ENCODE measurements at regions not wholly inside any gene's neighbourhood (a gene's known extent, or its start where the extent isn't known, plus 50 kb on each side); places are given as distances from the start of the nearest gene placed in this dataset.

DNA sequence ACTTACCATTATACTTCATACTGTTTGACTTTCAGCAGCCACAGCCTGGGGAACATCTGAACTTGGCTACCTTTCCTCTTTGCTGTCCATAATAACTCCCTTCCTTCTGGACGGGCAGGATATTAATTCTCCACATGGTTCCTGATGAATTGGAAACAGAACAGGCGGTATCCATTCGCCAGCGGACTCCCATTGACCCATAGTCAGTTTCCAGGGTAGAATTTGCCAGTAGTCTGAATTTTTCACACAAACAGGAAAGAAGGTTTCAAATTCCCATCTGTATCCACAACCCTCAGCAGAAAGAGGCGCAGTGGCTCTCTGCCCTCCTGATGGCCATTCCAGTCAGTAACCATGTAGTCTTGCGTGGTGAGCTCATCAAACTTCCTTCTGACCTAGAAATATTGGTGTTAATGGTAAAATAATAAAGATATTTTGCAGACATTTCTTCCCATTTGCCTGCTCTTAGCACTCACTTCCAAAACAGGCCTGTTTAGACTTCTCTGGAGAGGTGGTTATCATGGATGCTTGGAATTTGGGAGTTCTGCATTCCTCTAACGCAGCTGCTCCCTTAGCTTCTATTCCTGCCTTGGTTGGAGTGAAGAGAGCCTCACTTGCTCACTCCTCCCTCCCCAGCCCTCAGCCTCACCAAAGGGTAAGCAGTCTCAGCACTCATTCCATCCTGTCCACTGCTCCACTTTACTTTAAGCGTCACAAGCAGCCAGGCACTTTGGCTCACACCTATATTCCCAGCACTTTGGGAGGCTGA lies 75.0 kb upstream of the OXGR1 start:
- Histone ChIP-seq H3K4me1 (no peaks in the 10 kb centered on the region), H3K27ac (no peak overlapping the region), H3K4me3 (no peak overlapping the region), H3K9me3 (peaks cover 0 to 10% of the 10 kb centered on the region in 2 donors), H3K36me3 (no peaks in the 10 kb centered on the region), H3K27me3 (no peaks in the 10 kb centered on the region)
- TF ChIP-seq, protein P1, sequence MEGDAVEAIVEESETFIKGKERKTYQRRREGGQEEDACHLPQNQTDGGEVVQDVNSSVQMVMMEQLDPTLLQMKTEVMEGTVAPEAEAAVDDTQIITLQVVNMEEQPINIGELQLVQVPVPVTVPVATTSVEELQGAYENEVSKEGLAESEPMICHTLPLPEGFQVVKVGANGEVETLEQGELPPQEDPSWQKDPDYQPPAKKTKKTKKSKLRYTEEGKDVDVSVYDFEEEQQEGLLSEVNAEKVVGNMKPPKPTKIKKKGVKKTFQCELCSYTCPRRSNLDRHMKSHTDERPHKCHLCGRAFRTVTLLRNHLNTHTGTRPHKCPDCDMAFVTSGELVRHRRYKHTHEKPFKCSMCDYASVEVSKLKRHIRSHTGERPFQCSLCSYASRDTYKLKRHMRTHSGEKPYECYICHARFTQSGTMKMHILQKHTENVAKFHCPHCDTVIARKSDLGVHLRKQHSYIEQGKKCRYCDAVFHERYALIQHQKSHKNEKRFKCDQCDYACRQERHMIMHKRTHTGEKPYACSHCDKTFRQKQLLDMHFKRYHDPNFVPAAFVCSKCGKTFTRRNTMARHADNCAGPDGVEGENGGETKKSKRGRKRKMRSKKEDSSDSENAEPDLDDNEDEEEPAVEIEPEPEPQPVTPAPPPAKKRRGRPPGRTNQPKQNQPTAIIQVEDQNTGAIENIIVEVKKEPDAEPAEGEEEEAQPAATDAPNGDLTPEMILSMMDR (IDR thresholded peaks at IDR 0.05), result no peak
- no peak for DNase-seq (ENCODE audit: low spot score)

- Histone ChIP-seq H3K27me3 (no peaks in the 10 kb centered on the region), H3K27ac (no peak overlapping the region), H3K4me1 (no peaks in the 10 kb centered on the region), H3K36me3 (no peaks in the 10 kb centered on the region), H3K9me3 (peaks cover 0 to 19% of the 10 kb centered on the region in 2 donors), H3K4me3 (no peak overlapping the region)
- DNase-seq (ENCODE audit: low spot score), result no peak
- TF ChIP-seq, protein P1 (IDR thresholded peaks at IDR 0.05), result no peak
Observed at GRCh38 chr13:97072297-97072696, 78.0 kb upstream of the OXGR1 start.

DNA sequence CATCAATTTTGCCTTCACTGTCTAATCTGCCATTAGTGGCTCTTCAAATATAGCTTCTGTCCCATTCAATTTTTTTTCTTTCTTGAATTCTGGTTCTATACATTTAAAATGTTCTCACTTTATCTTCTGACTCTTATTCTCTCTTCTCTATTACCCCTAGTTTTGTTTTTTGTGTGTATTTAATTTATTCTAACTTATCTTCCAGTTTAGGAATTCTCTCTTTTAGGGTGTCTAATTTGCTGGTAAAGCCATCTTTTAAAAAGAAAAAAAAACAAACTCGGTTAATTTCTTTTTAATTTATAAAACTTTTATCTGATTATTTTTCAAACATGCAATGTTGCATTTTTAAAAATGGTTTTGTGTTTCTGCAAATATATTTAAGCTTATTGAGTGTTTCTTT lies 80.3 kb upstream of the OXGR1 start:
- peaks cover 0 to 19% of the 10 kb centered on the region in 2 donors for H3K9me3 ChIP-seq
- TF ChIP-seq, protein P1 (IDR thresholded peaks at IDR 0.05), result no peak
- H3K36me3 ChIP-seq, result no peaks in the 10 kb centered on the region
- H3K27ac ChIP-seq, result no peak overlapping the region
- H3K4me3 ChIP-seq, result no peak overlapping the region
- no peaks in the 10 kb centered on the region for H3K4me1 ChIP-seq
- no peak for DNase-seq (ENCODE audit: low spot score)
- no peaks in the 10 kb centered on the region for H3K27me3 ChIP-seq

DNA sequence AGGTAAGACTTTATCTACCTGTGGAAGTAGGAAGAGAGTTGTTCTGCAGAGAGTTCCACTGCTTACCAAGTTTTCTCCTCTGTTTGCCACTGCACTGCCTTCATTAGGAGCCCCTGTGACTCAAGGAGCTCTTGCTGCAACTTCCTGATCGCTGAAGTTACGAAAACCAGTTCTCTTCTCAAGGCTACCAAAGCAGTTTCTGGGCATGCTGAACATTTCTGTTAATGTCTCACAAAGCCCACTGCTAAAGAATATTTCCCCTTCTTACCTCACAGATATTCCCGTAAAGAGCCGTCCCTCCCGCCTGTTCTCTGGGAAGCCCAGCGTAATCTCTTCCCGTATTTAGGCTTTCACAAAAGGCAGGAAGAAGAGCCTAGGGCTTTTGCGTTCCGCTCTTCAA lies 82.6 kb upstream of the OXGR1 start:
- Histone ChIP-seq H3K9me3 (peaks cover 0 to 19% of the 10 kb centered on the region in 2 donors), H3K4me1 (no peaks in the 10 kb centered on the region), H3K27me3 (no peaks in the 10 kb centered on the region), H3K4me3 (peak overlapping the region in 1 of 2 donors; percentile 17), H3K36me3 (no peaks in the 10 kb centered on the region), H3K27ac (peak overlapping the region in 1 of 2 donors; percentile 45)
- DNase-seq (ENCODE audit: low spot score), result no peak
- TF ChIP-seq, protein P1 (IDR thresholded peaks at IDR 0.05), result no peak

DNA sequence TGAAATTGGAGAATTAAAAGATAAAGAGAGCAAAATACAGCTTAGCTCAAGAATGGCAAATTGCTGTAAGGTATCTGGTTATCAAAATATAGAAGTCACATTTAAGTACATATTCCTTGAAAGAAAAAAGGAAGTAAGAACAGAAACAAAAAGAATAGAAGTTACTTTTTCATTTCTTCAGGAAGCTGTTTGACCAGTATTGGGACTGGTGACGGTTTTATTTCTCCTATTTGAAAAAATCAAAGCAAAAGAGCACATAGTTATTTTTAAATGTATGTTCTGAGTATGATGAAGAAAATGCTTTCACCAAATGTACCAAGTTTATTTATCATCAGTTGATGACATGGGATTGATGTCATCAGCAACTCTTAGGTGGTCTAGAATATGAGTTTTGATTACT lies 83.1 kb upstream of the OXGR1 start:
- no peaks in the 10 kb centered on the region for H3K36me3 ChIP-seq
- peaks cover 0 to 19% of the 10 kb centered on the region in 2 donors for H3K9me3 ChIP-seq
- TF ChIP-seq, protein P1 (IDR thresholded peaks at IDR 0.05), result no peak
- peak overlapping the region in 1 of 2 donors; percentile 17 for H3K4me3 ChIP-seq
- DNase-seq (ENCODE audit: low spot score), result no peak
- peak overlapping the region in 1 of 2 donors; percentile 45 for H3K27ac ChIP-seq
- no peaks in the 10 kb centered on the region for H3K27me3 ChIP-seq
- no peaks in the 10 kb centered on the region for H3K4me1 ChIP-seq

- no peak for DNase-seq (ENCODE audit: low spot score)
- H3K4me3 ChIP-seq, result no peak overlapping the region
- no peaks in the 10 kb centered on the region for H3K36me3 ChIP-seq
- H3K27ac ChIP-seq, result no peak overlapping the region
- peaks cover 0 to 4% of the 10 kb centered on the region in 2 donors for H3K9me3 ChIP-seq
- H3K4me1 ChIP-seq, result no peaks in the 10 kb centered on the region
- H3K27me3 ChIP-seq, result no peaks in the 10 kb centered on the region
- TF ChIP-seq, protein P1 (IDR thresholded peaks at IDR 0.05), result no peak
Observed at GRCh38 chr13:97079726-97080125, 85.5 kb upstream of the OXGR1 start.
